GM18507 (cell line): ENCODE measurements at regions not wholly inside any gene's neighbourhood (a gene's known extent, or its start where the extent isn't known, plus 50 kb on each side); places are given as distances from the start of the nearest gene placed in this dataset.

Source experiments
- DNase-seq: peaks from one replicate; pipeline ENCODE4 v3.0.0; 2011; ENCODE audit warnings: low read depth; ENCODE audit not compliant: insufficient read length; ENCODE audit errors: extremely low spot score
- FAIRE-seq: peaks from 2 replicates; lab custom pipeline; 2011; peaks lifted over from hg19 to GRCh38; lab: Jason Lieb, UNC

DNA sequence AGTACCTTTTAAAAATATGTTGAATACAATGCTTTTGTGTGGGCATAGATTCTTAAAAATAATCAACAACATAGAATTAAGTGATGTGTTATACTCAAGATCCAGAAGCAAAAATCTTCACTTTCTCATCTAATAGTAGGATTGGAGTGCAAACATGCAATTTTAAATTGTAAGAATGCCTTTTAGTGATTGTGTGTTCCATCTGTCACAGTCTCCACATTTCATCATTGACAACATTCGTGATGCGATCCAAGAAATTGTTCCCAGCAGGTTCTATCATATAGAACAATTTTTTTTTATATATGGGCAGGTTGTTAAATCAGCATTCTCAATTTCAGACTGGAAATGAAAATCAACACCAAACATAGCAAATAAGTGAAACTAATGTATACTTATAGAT, 1671.8 kb upstream of the SLC39A10 start:
- DNase-seq: no peak
- no peak for FAIRE-seq

- FAIRE-seq (no peak), DNase-seq (no peak)
Measured at GRCh38 chr2:193980599-193980998, 1676.4 kb upstream of the SLC39A10 start.

DNA sequence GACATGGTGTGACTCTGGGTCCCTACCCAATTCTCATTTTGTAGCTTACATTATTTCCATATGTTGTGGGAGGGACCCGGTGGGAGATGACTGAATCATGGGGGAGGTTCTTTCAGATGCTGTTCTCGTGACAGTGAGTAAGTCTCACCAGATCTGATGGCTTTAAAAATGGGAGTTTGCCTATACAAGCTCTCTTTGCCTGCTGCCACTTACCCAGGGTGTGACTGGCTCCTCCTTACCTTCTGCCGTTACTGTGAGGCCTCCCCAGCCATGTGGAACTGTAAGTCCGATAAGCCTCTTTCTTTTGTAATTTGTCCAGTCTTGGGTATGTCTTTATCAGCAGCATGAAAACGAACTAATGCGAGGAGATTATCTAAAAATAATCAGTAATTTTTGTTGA, 1683.2 kb upstream of the SLC39A10 start:
- DNase-seq (no peak), FAIRE-seq (no peak)

DNA sequence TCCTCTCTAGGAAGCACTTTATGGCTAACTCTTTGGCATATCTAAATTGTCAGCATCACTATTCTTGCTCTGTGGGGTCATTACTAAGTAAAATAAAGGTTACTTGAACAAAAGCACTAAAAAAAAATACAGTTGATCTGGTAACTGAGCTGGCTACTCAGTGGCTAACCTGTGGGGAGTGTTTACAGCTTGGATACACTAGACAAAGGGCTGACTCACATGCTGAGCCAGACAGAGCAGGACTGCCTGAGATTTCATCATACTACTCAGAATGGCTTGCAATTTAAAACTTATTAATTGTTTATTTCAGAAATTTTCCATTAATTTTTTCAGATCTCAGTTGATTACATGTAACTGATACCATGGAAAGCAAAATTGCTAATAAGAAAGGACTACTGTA, 1690.4 kb upstream of the SLC39A10 start:
- DNase-seq (no peak), FAIRE-seq (no peak)

DNA sequence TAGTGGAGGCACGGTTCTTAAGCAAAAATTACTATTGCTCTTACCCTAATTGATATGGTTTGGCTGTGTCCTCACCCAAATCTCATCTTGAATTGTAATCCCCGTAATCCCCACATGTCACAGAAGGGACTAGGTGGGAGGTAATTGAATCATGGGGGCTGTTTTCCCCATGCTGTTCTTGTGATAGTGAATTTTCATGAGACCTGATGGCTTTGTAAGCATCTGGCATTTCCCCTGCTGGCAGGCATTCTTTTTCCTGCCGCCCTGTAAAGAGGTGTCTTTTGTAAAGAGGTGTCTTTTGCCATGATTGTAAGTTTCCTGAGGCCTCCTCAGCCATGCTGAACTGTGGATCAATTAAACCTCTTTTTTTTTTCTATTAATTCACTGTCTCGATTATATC, 1691.8 kb upstream of the SLC39A10 start:
- FAIRE-seq (no peak), DNase-seq (no peak)

GRCh38 chr2:193963472-193964119, 1693.4 kb upstream of the SLC39A10 start:
- no peak for DNase-seq

GRCh38 chr2:193946806-193947205, 1710.2 kb upstream of the SLC39A10 start:
- no peak for DNase-seq
- no peak for FAIRE-seq

More at GRCh38 chr2:193963472-193964119, 1693.4 kb upstream of the SLC39A10 start:
- no peak for FAIRE-seq

GRCh38 chr2:193943406-193943960, 1713.5 kb upstream of the SLC39A10 start:
- FAIRE-seq (no peak), DNase-seq (no peak)

- FAIRE-seq: no peak
- DNase-seq: no peak
Measured at GRCh38 chr2:193935114-193935513, 1721.9 kb upstream of the SLC39A10 start.

GRCh38 chr2:193929131-193929530, 1727.9 kb upstream of the SLC39A10 start:
- DNase-seq: no peak
- no peak for FAIRE-seq

DNA sequence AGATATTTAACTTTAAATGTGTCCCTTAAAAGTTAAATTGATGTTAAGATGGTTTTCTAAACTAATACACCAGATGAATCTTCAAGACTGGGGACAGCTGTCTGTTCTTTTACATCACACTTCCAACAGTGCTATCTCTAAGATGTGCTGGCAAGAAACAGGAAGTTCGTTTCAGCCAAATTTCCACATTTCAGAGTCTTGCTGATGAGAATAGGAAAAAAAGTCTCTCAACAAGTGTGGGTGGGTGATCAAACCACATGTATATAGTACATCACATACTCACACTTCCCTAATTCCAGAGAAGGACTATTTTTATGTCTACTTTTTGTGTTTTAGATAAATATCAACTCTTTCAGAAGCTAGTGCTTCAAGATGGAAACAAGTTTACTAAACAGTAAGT, 1712.8 kb upstream of the TMEFF2 start:
- DNase-seq: no peak

DNA sequence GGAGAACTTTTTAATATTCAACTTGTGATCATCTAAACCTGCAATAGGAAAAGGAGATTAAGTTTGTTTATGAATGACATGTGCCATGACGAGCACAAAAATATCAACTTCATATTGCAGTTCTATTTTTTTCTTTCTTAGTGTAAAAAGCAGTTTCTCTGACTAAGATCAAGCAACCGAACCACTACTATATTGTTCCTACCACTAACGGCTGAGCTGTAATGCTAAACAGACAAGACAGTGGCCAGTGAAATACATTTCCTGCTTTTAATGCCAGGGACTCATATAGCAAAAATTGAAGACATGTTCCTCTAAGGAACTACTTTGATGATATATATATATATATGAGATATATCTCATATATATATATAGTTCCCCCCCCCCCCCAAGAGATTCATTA, 1705.6 kb upstream of the TMEFF2 start:
- no peak for DNase-seq
- FAIRE-seq: no peak

More for the DNA sequence above, 1712.8 kb upstream of the TMEFF2 start:
- FAIRE-seq: no peak

DNA sequence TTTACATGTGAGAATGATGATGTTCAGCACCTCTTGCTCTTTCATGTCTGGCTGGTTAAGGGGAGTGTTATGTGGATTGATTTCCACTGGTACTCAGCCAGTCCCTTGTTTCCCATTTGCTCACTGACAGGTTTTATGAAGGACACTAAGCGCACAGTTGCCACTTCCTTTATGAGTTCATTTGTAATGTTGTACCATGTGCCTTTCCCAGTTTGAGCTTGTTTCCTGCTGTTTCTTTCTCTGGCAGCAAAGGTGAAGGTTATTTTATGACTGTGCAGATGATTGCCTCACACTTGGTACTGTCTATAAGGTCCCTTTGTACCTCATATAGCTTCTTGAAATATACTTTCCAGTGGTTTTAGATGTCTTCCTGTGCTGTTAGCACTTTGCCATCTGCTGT, 1700.5 kb upstream of the TMEFF2 start:
- no peak for DNase-seq
- no peak for FAIRE-seq

- FAIRE-seq (no peak), DNase-seq (no peak)
Measured at GRCh38 chr2:193894081-193894480, 1699.3 kb upstream of the TMEFF2 start.

GRCh38 chr2:193891023-193891422, 1696.3 kb upstream of the TMEFF2 start:
- FAIRE-seq: no peak
- DNase-seq: no peak

- DNase-seq (no peak), FAIRE-seq (no peak)
Measured at GRCh38 chr2:193885419-193885818, 1690.7 kb upstream of the TMEFF2 start.

DNA sequence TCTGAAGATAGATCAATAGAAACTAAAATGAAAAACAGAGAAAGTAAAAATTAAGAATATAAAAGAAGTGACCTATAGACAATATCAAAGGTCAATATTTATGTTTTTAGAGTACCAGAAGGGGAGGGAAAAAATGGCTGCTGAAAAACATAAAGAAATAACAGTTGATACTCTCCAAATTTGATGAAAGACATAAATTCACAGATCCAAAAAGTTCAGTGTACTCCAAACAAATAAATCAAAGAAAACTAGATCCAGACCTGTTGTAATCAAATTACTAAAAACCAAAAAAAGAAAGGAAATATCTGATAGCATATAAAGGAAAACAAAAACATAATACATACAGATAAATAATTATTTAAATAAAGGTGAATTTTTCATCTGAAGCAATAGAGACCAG, 1689.1 kb upstream of the TMEFF2 start:
- DNase-seq (no peak), FAIRE-seq (no peak)

DNA sequence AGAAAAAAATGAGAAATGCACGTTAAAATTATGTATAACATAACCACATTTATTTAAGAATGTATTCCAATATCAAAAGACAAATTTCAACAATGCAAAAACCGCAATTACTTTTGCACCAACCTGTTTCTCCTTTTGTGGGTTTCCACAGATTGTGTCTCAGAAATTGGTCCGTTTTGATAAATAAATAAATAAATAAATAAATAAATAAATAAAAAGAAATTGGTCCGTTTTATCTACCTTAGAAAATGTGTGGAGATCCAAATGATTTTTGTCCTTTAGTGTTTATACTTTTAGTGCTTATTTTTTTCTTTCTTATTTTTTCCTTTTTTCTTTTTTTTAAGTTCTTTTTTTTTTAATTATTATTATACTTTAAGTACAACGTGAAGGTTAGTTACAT, 1682.2 kb upstream of the TMEFF2 start:
- FAIRE-seq (no peak), DNase-seq (no peak)

DNA sequence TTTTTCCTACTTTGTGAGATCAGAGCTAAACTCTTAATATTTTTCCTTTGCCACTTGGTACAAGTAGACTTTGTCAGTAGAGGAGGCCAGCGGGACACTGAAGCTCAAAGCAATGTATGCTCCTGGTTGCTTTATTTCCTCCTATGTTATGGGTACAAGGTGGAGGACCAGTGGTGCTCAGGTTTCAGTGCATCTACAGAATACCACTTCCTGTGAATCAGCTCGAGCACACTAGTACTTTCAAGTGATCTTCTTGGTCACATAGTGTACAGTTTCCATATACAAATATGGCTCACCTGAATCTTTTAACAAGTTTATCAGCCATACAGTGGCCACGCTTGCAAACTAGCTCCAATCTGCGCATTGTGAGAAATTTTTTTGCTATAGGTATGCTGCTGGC, 1674.8 kb upstream of the TMEFF2 start:
- FAIRE-seq (no peak), DNase-seq (no peak)

GRCh38 chr2:193868833-193869232, 1674.1 kb upstream of the TMEFF2 start:
- DNase-seq: no peak
- no peak for FAIRE-seq

GRCh38 chr2:193868132-193868531, 1673.4 kb upstream of the TMEFF2 start:
- no peak for FAIRE-seq

DNA sequence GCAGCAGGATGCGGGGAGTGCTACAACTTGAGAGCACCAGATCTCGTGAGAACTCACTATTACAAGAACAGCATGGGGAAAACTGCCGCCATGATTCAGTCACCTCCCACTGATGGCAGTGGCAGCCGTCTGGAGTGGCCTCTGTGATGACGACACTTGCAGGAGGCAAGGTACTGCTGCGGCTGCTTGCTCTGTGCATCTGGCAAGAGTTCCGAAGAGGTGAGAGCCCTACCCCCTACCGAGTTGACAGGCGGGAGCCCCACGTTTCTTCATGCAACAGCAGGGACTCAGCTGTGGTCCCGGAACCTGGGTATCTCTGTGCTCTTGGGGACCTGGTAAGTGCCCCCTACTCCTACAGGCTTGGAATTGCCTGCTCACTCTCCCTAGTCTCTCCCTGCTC, 1672.7 kb upstream of the TMEFF2 start:
- DNase-seq (no peak), FAIRE-seq (no peak)

More at GRCh38 chr2:193868132-193868531, 1673.4 kb upstream of the TMEFF2 start:
- DNase-seq: no peak
